ENCODE measurements at regions not wholly inside any gene's neighbourhood (a gene's known extent, or its start where the extent isn't known, plus 50 kb on each side); places are given as distances from the start of the nearest gene placed in this dataset.

- no peak for TF ChIP-seq CTCF (IDR thresholded peaks at IDR 0.05; ENCODE audit: control insufficient read depth, insufficient read depth, low read depth, low read length, missing control alignments)
- no peak overlapping the region for H3K4me3 ChIP-seq (ENCODE audit: control insufficient read depth, low read depth, low read length)
- no peak for DNase-seq (ENCODE audit: low read depth)
These were observed 793.1 kb upstream of the CRIM1 start for GRCh38 chr2:35562488-35562887.

- no peak overlapping the region for H3K4me3 ChIP-seq (ENCODE audit: control insufficient read depth, low read depth, low read length)
- no peak for DNase-seq (ENCODE audit: low read depth)
- TF ChIP-seq CTCF (IDR thresholded peaks at IDR 0.05; ENCODE audit: control insufficient read depth, insufficient read depth, low read depth, low read length, missing control alignments) = no peak
These were observed 807.4 kb upstream of the CRIM1 start for GRCh38 chr2:35548171-35548570.

- no peak for DNase-seq (ENCODE audit: low read depth)
- no peak for TF ChIP-seq CTCF (IDR thresholded peaks at IDR 0.05; ENCODE audit: control insufficient read depth, insufficient read depth, low read depth, low read length, missing control alignments)
These were observed 810.3 kb upstream of the CRIM1 start for GRCh38 chr2:35545301-35545700.

GRCh38 chr2:35538796-35539195 is 816.8 kb upstream of the CRIM1 start:
- DNase-seq (ENCODE audit: low read depth) = no peak
- no peak overlapping the region for H3K4me3 ChIP-seq (ENCODE audit: control insufficient read depth, low read depth, low read length)
- no peak for TF ChIP-seq CTCF (IDR thresholded peaks at IDR 0.05; ENCODE audit: control insufficient read depth, insufficient read depth, low read depth, low read length, missing control alignments)

More at GRCh38 chr2:35545301-35545700, 810.3 kb upstream of the CRIM1 start:
- no peak overlapping the region for H3K4me3 ChIP-seq (ENCODE audit: control insufficient read depth, low read depth, low read length)

GRCh38 chr2:35530615-35531135 is 824.9 kb upstream of the CRIM1 start:
- TF ChIP-seq CTCF (IDR thresholded peaks at IDR 0.05; ENCODE audit: control insufficient read depth, insufficient read depth, low read depth, low read length, missing control alignments) = no peak
- DNase-seq (ENCODE audit: low read depth) = no peak
- H3K4me3 ChIP-seq (ENCODE audit: control insufficient read depth, low read depth, low read length) = no peak overlapping the region

- no peak for DNase-seq (ENCODE audit: low read depth)
- no peak overlapping the region for H3K4me3 ChIP-seq (ENCODE audit: control insufficient read depth, low read depth, low read length)
- no peak for TF ChIP-seq CTCF (IDR thresholded peaks at IDR 0.05; ENCODE audit: control insufficient read depth, insufficient read depth, low read depth, low read length, missing control alignments)
These were observed 828.8 kb upstream of the CRIM1 start for GRCh38 chr2:35526741-35527140.

GRCh38 chr2:35522450-35522849 is 833.1 kb upstream of the CRIM1 start:
- H3K4me3 ChIP-seq (ENCODE audit: control insufficient read depth, low read depth, low read length) = no peak overlapping the region
- DNase-seq (ENCODE audit: low read depth) = no peak
- no peak for TF ChIP-seq CTCF (IDR thresholded peaks at IDR 0.05; ENCODE audit: control insufficient read depth, insufficient read depth, low read depth, low read length, missing control alignments)
